ENCODE measurements at regions not wholly inside any gene's neighbourhood (a gene's known extent, or its start where the extent isn't known, plus 50 kb on each side); places are given as distances from the start of the nearest gene placed in this dataset.

- Histone ChIP-seq H3F3A (replicated peaks; ENCODE audit: low read depth) (no peaks in the 10 kb centered on the region), H3K36me3 (ENCODE audit: insufficient read depth) (no peaks in the 10 kb centered on the region), H3K4me1 (ENCODE audit: insufficient read depth) (no peaks in the 10 kb centered on the region), H3K27ac (ENCODE audit: low read depth) (no peak overlapping the region), H3K4me3 (no peak overlapping the region), H3K79me2 (replicated peaks; ENCODE audit: insufficient read depth) (no peaks in the 10 kb centered on the region), H3K4me2 (no peak overlapping the region), H4K20me1 (replicated peaks; ENCODE audit: insufficient read depth) (no peaks in the 10 kb centered on the region), H3K9me2 (ENCODE audit: insufficient read depth) (peaks cover 10% of the 10 kb centered on the region; the same call in 1 of the 2 replicates), H3K27me3 (ENCODE audit: insufficient read depth) (no peaks in the 10 kb centered on the region), H2AFZ (peak overlapping the region; percentile 56; the same call in 1 of the 2 replicates)
- Mint-ChIP-seq H3K9me3 (no peaks in the 10 kb centered on the region), H3K27ac (no peak overlapping the region), H3K36me3 (ENCODE audit: low read depth) (no peaks in the 10 kb centered on the region), H3K27me3 (ENCODE audit: insufficient read depth, low read depth, poor library complexity) (peaks cover 3% of the 10 kb centered on the region), H3K4me3 (no peak overlapping the region), H3K4me1 (peaks cover 3% of the 10 kb centered on the region; the same call in 1 of the 3 replicates)
- TF ChIP-seq STAT1 (IDR thresholded peaks at IDR 0.05; ENCODE audit: unreplicated experiment), result no peak
- TF ChIP-seq ZNF462 (CRISPR knock-in tag; IDR thresholded peaks at IDR 0.05), result no peak
- no peak for TF ChIP-seq CREB1 (CRISPR knock-in tag; IDR thresholded peaks at IDR 0.05; ENCODE audit: low read depth)
- no peak for TF ChIP-seq NANOG (IDR thresholded peaks at IDR 0.05; ENCODE audit: borderline replicate concordance)
- TF ChIP-seq ZNF114 (CRISPR knock-in tag; IDR thresholded peaks at IDR 0.05), result no peak
- TF ChIP-seq EZH2 (IDR thresholded peaks at IDR 0.05; ENCODE audit: low read depth, unreplicated experiment), result no peak
- TF ChIP-seq REST (IDR thresholded peaks at IDR 0.05; ENCODE audit: unreplicated experiment), result no peak
- no peak for TF ChIP-seq POLR2AphosphoS5 (IDR thresholded peaks at IDR 0.05; ENCODE audit: low read depth)
- TF ChIP-seq JUNB (IDR thresholded peaks at IDR 0.05; ENCODE audit: unreplicated experiment), result no peak
- ATAC-seq (peak; percentile 36; the same call in 1 of the 3 replicates), DNase-seq (ENCODE audit: low spot score) (no peak)
Observed at GRCh38 chr14:55739967-55740648, 160.1 kb downstream of the KTN1 start.

Measured in GM23338 (cell line).